ENCODE measurements at regions not wholly inside any gene's neighbourhood (a gene's known extent, or its start where the extent isn't known, plus 50 kb on each side); places are given as distances from the start of the nearest gene placed in this dataset.
A peak's percentile ranks its signal among the peaks of the same experiment; 100 is the strongest.

- Histone ChIP-seq H3K4me3 (no peak overlapping the region), H3K4me1 (peaks cover 12% of the 10 kb centered on the region), H3K27ac (peak overlapping the region in 1 of 4 donors; percentile 18), H3K27me3 (no peaks in the 10 kb centered on the region), H3K9me3 (no peaks in the 10 kb centered on the region), H3K36me3 (replicated peaks in 1 of 2; ENCODE audit: insufficient read depth in 1 of 2, low read depth in 2 of 2) (no peaks in the 10 kb centered on the region)
- 45 to 48% methylated on average over 4 of the region's 4 CpGs for WGBS, 2 donors
- TF ChIP-seq CTCF (IDR thresholded peaks at IDR 0.05), result no peak
- no peak for TF ChIP-seq POLR2A (IDR thresholded peaks at IDR 0.05)
- intact Hi-C loops (cut with DNase I), result no loop called here
- peak; percentile 47 for ATAC-seq
- DNase-seq, result no peak
Observed at GRCh38 chr13:99057310-99057975, 79.6 kb upstream of the DOCK9 start.

- Histone ChIP-seq H3K4me3 (no peak overlapping the region), H3K9me3 (no peaks in the 10 kb centered on the region), H3K4me1 (peaks cover 12% of the 10 kb centered on the region), H3K27me3 (no peaks in the 10 kb centered on the region), H3K36me3 (replicated peaks in 1 of 2; ENCODE audit: insufficient read depth in 1 of 2, low read depth in 2 of 2) (no peaks in the 10 kb centered on the region), H3K27ac (no peak overlapping the region)
- 77 to 92% methylated on average over 8 of the region's 8 CpGs for WGBS, 2 donors
- TF ChIP-seq CTCF (IDR thresholded peaks at IDR 0.05) (no peak), POLR2A (IDR thresholded peaks at IDR 0.05) (no peak)
- intact Hi-C loops (cut with DNase I), result no loop called here
- no peak for DNase-seq
- no peak for ATAC-seq
Observed at GRCh38 chr13:99058527-99059495, 80.9 kb upstream of the DOCK9 start.

DNA sequence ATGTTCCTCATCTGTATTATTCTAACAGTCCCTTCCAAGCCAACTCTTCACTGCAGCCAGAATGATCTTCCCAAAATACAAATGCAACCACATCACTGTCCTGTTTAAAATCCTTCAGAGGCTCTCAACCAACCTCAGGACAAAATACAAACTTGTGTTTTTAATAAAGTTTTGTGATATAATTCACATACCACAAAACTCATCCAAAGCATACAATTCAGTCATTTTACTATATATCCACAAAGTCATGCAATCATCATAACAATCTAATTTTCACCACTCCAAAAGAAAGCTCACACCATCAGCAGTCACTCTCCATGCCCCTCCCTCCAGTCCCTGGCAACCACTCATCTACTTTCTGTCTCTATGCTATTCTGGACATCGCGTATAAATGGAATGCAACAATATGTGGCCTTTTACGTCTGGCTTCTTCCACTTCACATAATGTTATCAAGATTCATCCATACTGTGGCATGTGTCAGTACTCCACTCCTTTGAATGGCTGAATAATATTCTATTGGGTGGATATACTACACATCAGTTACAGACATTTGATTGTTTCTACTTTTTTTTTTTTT lies 81.7 kb upstream of the DOCK9 start:
- intact Hi-C loops (cut with DNase I), result no loop called here
- no peak overlapping the region for H3K27ac ChIP-seq
- H3K4me1 ChIP-seq, result peaks cover 12% of the 10 kb centered on the region
- no peak for ATAC-seq
- H3K27me3 ChIP-seq, result no peaks in the 10 kb centered on the region
- H3K36me3 ChIP-seq (replicated peaks in 1 of 2; ENCODE audit: insufficient read depth in 1 of 2, low read depth in 2 of 2), result no peaks in the 10 kb centered on the region
- TF ChIP-seq CTCF (IDR thresholded peaks at IDR 0.05), result no peak
- no peak for TF ChIP-seq POLR2A (IDR thresholded peaks at IDR 0.05)
- H3K4me3 ChIP-seq, result no peak overlapping the region
- H3K9me3 ChIP-seq, result no peaks in the 10 kb centered on the region
- 92 to 93% methylated on average over 3 of the region's 3 CpGs for WGBS, 2 donors
- DNase-seq, result no peak

GRCh38 chr13:99061411-99061810 lies 83.5 kb upstream of the DOCK9 start:
- no peaks in the 10 kb centered on the region for H3K27me3 ChIP-seq
- H3K9me3 ChIP-seq, result no peaks in the 10 kb centered on the region
- WGBS, 2 donors, result 76 to 82% methylated on average over 4 of the region's 4 CpGs
- ATAC-seq (no peak), DNase-seq (no peak)
- intact Hi-C loops (cut with DNase I), result no loop called here
- TF ChIP-seq CTCF (IDR thresholded peaks at IDR 0.05) (no peak), POLR2A (IDR thresholded peaks at IDR 0.05) (no peak)
- peaks cover 29% of the 10 kb centered on the region for H3K4me1 ChIP-seq
- H3K4me3 ChIP-seq, result no peak overlapping the region
- H3K27ac ChIP-seq, result no peak overlapping the region
- H3K36me3 ChIP-seq (replicated peaks in 1 of 2; ENCODE audit: insufficient read depth in 1 of 2, low read depth in 2 of 2), result no peaks in the 10 kb centered on the region

Measured in body of pancreas (tissue), 4 donors.